GM12873 (cell line): ENCODE measurements at regions not wholly inside any gene's neighbourhood (a gene's known extent, or its start where the extent isn't known, plus 50 kb on each side); places are given as distances from the start of the nearest gene placed in this dataset.

ENCODE experiments used
- TF ChIP-seq, protein P1 (sequence below): IDR thresholded peaks from 2 replicates; pipeline ENCODE4 v1.5.1; 2012; ENCODE audit warnings: low read depth, mild to moderate bottlenecking, moderate library complexity, low read length, control low read depth; ENCODE audit not compliant: insufficient read depth; ENCODE audit errors: missing control alignments

DNA sequence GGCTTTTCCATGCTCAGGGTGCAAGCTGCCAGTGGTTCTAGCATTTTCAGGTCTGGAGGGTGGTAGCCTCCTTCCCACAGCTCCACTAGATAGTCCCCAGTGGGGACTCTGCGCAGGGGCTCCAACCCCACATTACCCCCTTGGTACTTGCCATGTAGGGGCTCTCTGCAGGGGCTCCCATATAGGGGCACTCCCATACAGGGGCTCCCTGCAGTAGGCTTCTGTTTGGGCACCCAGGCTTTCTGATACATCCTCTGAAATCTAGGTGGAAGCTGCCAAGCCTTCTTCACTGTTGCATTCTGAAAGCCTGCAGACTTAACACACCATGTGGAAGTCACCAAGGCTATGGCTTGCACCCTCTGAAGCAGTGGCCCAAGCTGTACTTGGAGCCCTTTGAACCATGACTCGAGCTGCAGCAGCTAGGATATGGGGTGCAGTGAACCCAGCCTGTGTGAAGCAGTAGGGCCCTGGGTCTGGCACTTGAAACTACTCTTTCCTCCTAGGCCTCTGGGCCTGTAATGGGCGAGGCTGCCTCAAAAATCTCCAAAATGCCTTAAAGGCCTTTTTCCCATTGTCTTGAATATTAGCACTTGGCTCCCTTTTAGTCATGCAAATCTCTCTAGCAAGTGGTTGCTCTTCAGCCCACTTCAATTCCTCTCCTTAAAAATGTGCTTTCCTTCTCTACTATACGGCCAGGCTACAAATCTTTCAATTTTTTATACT lies 96.4 kb downstream of the TPRA1 start:
- TF ChIP-seq, protein P1, sequence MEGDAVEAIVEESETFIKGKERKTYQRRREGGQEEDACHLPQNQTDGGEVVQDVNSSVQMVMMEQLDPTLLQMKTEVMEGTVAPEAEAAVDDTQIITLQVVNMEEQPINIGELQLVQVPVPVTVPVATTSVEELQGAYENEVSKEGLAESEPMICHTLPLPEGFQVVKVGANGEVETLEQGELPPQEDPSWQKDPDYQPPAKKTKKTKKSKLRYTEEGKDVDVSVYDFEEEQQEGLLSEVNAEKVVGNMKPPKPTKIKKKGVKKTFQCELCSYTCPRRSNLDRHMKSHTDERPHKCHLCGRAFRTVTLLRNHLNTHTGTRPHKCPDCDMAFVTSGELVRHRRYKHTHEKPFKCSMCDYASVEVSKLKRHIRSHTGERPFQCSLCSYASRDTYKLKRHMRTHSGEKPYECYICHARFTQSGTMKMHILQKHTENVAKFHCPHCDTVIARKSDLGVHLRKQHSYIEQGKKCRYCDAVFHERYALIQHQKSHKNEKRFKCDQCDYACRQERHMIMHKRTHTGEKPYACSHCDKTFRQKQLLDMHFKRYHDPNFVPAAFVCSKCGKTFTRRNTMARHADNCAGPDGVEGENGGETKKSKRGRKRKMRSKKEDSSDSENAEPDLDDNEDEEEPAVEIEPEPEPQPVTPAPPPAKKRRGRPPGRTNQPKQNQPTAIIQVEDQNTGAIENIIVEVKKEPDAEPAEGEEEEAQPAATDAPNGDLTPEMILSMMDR: no peak

DNA sequence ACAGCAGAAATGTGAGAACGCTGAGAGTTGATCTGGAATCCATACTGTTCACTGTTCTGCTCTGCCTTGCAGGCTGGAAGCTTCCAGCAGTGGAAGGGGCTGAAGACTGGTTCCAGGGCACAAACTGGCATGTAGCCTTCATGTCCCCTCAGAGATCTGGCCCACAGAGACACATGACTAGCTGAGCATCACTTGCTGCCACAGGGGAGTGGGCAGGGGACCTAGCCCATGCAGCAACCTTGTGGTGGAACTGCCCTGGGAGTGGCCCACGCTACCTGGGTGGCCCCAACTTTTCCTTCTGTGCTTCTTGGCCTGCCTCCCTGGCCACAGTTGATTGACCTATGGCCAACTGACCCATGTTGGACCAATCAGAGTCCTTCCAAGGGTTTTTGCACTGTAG lies 98.1 kb downstream of the TPRA1 start:
- TF ChIP-seq, protein P1: no peak

DNA sequence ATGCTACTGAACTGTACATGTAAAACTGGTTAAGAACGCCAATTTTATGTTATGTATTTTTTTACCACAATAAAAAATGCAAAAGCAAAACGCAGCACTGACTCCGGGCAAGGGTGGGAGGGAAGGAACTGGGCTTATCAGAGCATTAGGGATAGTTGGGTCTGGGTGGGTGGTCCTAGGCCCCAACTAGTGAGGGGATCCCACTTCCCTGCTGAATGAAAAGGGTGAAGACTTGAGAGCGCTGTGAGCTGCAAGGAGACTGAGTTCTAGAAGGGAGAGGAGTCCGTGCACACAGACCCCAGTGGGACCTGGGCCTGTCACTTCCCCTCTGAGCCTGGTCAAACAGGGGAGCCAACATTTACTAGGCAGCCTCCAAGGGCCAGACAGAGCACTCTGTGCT lies 98.6 kb downstream of the TPRA1 start:
- TF ChIP-seq, protein P1: no peak

DNA sequence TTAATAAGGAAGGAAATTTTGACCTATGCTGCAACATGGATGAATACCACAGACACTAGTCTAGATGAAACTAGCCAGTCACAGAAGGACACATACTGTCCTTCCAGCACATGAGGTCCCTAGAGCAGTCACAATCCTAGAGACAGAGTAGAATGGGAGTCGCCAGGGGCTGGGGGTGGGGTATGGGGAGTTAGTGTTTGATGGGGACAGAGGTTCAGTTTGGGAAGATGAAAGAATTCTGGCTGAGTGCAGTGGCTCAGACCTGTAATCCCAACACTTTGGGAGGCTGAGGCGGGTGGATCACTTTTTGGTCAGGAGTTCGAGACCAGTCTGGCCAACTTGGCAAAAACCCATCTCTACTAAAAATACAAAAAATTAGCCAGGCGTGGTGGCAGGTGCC lies 99.2 kb downstream of the TPRA1 start:
- TF ChIP-seq, protein P1: no peak

DNA sequence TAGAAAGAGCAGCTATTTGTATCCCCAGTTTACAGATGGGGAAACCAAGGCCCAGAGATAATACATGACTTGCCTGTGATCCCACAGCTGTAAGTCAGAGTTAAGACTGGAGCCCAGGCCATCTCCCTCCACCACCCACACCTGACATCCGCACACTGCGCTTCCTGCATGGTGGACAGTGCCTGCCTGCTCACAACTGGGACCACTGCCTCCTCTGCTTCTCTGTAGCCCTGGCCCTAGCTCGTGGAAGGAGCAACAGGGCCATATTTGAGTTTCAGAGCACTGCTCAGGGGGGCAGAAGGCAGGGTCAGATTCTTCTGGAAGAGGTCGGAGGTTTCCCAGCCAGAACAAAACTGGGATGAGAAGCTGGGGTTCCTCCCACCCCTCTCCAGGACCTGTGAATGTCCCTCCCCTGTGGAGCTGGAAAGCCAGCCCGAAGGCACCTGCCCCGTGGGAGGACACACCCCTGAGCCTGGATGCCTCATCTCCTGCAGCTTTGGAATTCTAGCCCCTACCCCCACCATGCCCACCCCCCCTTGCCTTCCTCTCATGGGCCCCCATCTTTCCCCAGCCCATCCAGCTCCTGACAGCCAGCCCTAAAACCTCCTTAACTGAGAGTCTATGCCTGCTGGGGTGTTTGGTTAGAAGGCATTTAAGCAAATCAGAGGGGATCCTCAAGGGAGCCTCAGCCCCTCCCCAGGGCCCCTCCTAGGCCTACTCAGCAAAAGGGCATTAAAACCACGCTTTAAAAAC lies 100.1 kb downstream of the TPRA1 start:
- TF ChIP-seq, protein P1: no peak

DNA sequence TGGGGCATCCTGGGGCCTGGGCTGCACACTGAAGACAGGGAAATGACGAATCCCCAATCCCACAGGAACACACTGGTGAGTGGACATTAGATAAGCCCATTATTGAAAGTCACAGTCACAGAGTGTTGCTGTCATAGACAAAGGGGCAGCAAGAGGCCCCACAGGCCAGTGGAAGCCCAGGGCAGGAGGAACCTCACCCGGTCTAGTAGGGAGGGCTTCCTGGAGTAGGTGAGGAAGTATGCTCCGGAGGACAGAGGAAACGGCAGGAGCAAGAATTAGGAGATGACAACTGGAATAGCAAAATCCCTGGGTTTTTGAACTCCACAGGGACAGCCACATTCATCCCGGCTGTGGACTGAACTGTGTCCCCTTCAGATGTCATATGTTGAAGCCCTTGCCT lies 101.2 kb downstream of the TPRA1 start:
- TF ChIP-seq, protein P1: no peak

DNA sequence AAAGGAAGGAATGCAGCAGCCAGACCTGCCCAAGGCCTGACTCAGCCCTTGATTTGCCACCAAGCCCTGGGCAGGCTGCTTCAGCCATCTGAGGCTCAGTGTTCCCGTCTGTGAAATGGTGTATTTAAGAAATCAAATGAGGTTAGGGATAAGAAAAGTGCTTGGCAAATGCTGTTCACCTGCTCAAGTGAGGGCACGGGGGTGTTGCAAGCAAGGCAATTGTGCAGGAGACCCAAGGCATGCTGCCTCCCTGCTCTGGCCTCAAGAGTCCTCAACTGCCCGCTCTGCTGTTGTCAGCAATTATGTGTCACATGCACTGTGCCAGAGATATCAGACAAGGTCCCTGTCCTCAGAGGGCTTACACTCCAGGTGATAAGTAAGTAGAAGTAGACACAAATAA lies 101.8 kb downstream of the TPRA1 start:
- TF ChIP-seq, protein P1: no peak
